SJSA1 (cell line): ENCODE measurements at regions not wholly inside any gene's neighbourhood (a gene's known extent, or its start where the extent isn't known, plus 50 kb on each side); places are given as distances from the start of the nearest gene placed in this dataset.
"Not testable (repeated sequence)": the region's sequence is repeated elsewhere in the genome, so short reads cannot be mapped to it uniquely, and the experiment has no call there.

Source experiments
- DNase-seq, 2 experiments: peaks; one replicate each; pipeline ENCODE4 v3.0.0-alpha.2; 2015 to 2020; ENCODE audit warnings: low spot score in 2 of 2, low read depth in 1 of 2
- H3K27ac ChIP-seq: fragments of 250-450 bp; sonication (Bioruptor Pico); 2 replicates; pipeline ENCODE4 v1.5.1; 2020; ENCODE audit warnings: mild to moderate bottlenecking, moderate library complexity
- H3K27me3 ChIP-seq: fragments of 250-450 bp; sonication (Bioruptor Pico); replicated peaks from 2 replicates; pipeline ENCODE4 v1.5.1; 2020; ENCODE audit warnings: mild to moderate bottlenecking, moderate library complexity
- H3K36me3 ChIP-seq: fragments of 250-450 bp; sonication (Bioruptor Pico); 2 replicates; pipeline ENCODE4 v1.5.1; 2020; ENCODE audit warnings: mild to moderate bottlenecking
- H3K4me1 ChIP-seq: fragments of 250-450 bp; sonication (Bioruptor Pico); replicated peaks from 2 replicates; pipeline ENCODE4 v1.6.1; 2021; ENCODE audit warnings: mild to moderate bottlenecking
- H3K4me3 ChIP-seq: fragments of 250-450 bp; sonication (Bioruptor Pico); 2 replicates; pipeline ENCODE4 v1.5.1; 2020; ENCODE audit warnings: mild to moderate bottlenecking
- H3K9me3 ChIP-seq: fragments of 250-450 bp; sonication (Bioruptor Pico); replicated peaks from 2 replicates; pipeline ENCODE4 v1.5.1; 2020; ENCODE audit warnings: mild to moderate bottlenecking

GRCh38 chr2:189308056-189308790 is 128.7 kb upstream of the COL5A2 start:
- H3K27me3 ChIP-seq, result no peaks in the 10 kb centered on the region
- H3K9me3 ChIP-seq, result no peaks in the 10 kb centered on the region
- no peak overlapping the region for H3K27ac ChIP-seq
- no peak overlapping the region for H3K4me3 ChIP-seq
- no peak for DNase-seq
- no peaks in the 10 kb centered on the region for H3K36me3 ChIP-seq
- H3K4me1 ChIP-seq, result peaks cover 9% of the 10 kb centered on the region; the same call in 1 of the 2 replicates

GRCh38 chr2:189309331-189309730 is 129.8 kb upstream of the COL5A2 start:
- Histone ChIP-seq H3K9me3 (no peaks in the 10 kb centered on the region), H3K27ac (no peak overlapping the region), H3K4me1 (peaks cover 9% of the 10 kb centered on the region; the same call in 1 of the 2 replicates), H3K27me3 (no peaks in the 10 kb centered on the region), H3K36me3 (no peaks in the 10 kb centered on the region), H3K4me3 (no peak overlapping the region)
- no peak for DNase-seq

GRCh38 chr2:189312211-189312610 is 129.1 kb upstream of the WDR75 start:
- H3K27me3 ChIP-seq, result no peaks in the 10 kb centered on the region
- no peak overlapping the region for H3K27ac ChIP-seq
- no peaks in the 10 kb centered on the region for H3K36me3 ChIP-seq
- H3K4me1 ChIP-seq, result peaks cover 4% of the 10 kb centered on the region; the same call in 1 of the 2 replicates
- no peak overlapping the region for H3K4me3 ChIP-seq
- H3K9me3 ChIP-seq, result no peaks in the 10 kb centered on the region
- no peak for DNase-seq

- Histone ChIP-seq H3K4me3 (no peak overlapping the region), H3K36me3 (no peaks in the 10 kb centered on the region), H3K27ac (no peak overlapping the region), H3K4me1 (peaks cover 4% of the 10 kb centered on the region; the same call in 1 of the 2 replicates), H3K9me3 (no peaks in the 10 kb centered on the region), H3K27me3 (no peaks in the 10 kb centered on the region)
- no peak for DNase-seq
Measured at GRCh38 chr2:189312643-189313042, 128.6 kb upstream of the WDR75 start.

GRCh38 chr2:189318761-189319160 is 122.5 kb upstream of the WDR75 start:
- no peak overlapping the region for H3K27ac ChIP-seq
- no peaks in the 10 kb centered on the region for H3K27me3 ChIP-seq
- H3K4me3 ChIP-seq, result no peak overlapping the region
- DNase-seq, result no peak
- no peaks in the 10 kb centered on the region for H3K9me3 ChIP-seq
- H3K36me3 ChIP-seq, result no peaks in the 10 kb centered on the region
- no peaks in the 10 kb centered on the region for H3K4me1 ChIP-seq

GRCh38 chr2:189319424-189319823 is 121.8 kb upstream of the WDR75 start:
- not testable (repeated sequence) for H3K9me3 ChIP-seq, H3K36me3 ChIP-seq, H3K27me3 ChIP-seq, H3K27ac ChIP-seq, DNase-seq, H3K4me1 ChIP-seq, H3K4me3 ChIP-seq

GRCh38 chr2:189327879-189328847 is 113.1 kb upstream of the WDR75 start:
- H3K27ac ChIP-seq, result no peak overlapping the region
- no peak overlapping the region for H3K4me3 ChIP-seq
- no peaks in the 10 kb centered on the region for H3K9me3 ChIP-seq
- no peaks in the 10 kb centered on the region for H3K4me1 ChIP-seq
- H3K36me3 ChIP-seq, result no peaks in the 10 kb centered on the region
- DNase-seq, result no peak
- no peaks in the 10 kb centered on the region for H3K27me3 ChIP-seq

- no peak for DNase-seq
- no peaks in the 10 kb centered on the region for H3K9me3 ChIP-seq
- H3K27ac ChIP-seq, result no peak overlapping the region
- H3K4me1 ChIP-seq, result no peaks in the 10 kb centered on the region
- no peaks in the 10 kb centered on the region for H3K36me3 ChIP-seq
- H3K4me3 ChIP-seq, result no peak overlapping the region
- H3K27me3 ChIP-seq, result no peaks in the 10 kb centered on the region
Measured at GRCh38 chr2:189328848-189329245, 112.4 kb upstream of the WDR75 start.

- H3K4me1 ChIP-seq, result no peaks in the 10 kb centered on the region
- peaks cover 6% of the 10 kb centered on the region; the same call in 1 of the 2 replicates for H3K9me3 ChIP-seq
- DNase-seq, result no peak
- no peaks in the 10 kb centered on the region for H3K27me3 ChIP-seq
- no peaks in the 10 kb centered on the region for H3K36me3 ChIP-seq
- no peak overlapping the region for H3K27ac ChIP-seq
- H3K4me3 ChIP-seq, result no peak overlapping the region
Measured at GRCh38 chr2:189336276-189336975, 104.8 kb upstream of the WDR75 start.

- no peak overlapping the region for H3K27ac ChIP-seq
- no peaks in the 10 kb centered on the region for H3K36me3 ChIP-seq
- H3K27me3 ChIP-seq, result no peaks in the 10 kb centered on the region
- H3K9me3 ChIP-seq, result peaks cover 6% of the 10 kb centered on the region; the same call in 1 of the 2 replicates
- DNase-seq, result no peak
- H3K4me1 ChIP-seq, result no peaks in the 10 kb centered on the region
- H3K4me3 ChIP-seq, result no peak overlapping the region
Measured at GRCh38 chr2:189337656-189338055, 103.6 kb upstream of the WDR75 start.

GRCh38 chr2:189338115-189338514 is 103.2 kb upstream of the WDR75 start:
- Histone ChIP-seq H3K27ac (no peak overlapping the region), H3K36me3 (no peaks in the 10 kb centered on the region), H3K27me3 (no peaks in the 10 kb centered on the region), H3K4me1 (no peaks in the 10 kb centered on the region), H3K9me3 (peaks cover 6% of the 10 kb centered on the region; the same call in 1 of the 2 replicates), H3K4me3 (no peak overlapping the region)
- no peak for DNase-seq

GRCh38 chr2:189341077-189341476 is 100.2 kb upstream of the WDR75 start:
- H3K4me1 ChIP-seq, result no peaks in the 10 kb centered on the region
- H3K4me3 ChIP-seq, result no peak overlapping the region
- DNase-seq, result no peak
- H3K9me3 ChIP-seq, result peaks cover 6% of the 10 kb centered on the region; the same call in 1 of the 2 replicates
- no peaks in the 10 kb centered on the region for H3K36me3 ChIP-seq
- no peak overlapping the region for H3K27ac ChIP-seq
- H3K27me3 ChIP-seq, result no peaks in the 10 kb centered on the region

GRCh38 chr2:189344043-189344442 is 97.2 kb upstream of the WDR75 start:
- Histone ChIP-seq H3K36me3 (no peaks in the 10 kb centered on the region), H3K27me3 (no peaks in the 10 kb centered on the region), H3K4me1 (peaks cover 14% of the 10 kb centered on the region), H3K27ac (no peak overlapping the region), H3K9me3 (peaks cover 9% of the 10 kb centered on the region; the same call in 1 of the 2 replicates), H3K4me3 (no peak overlapping the region)
- DNase-seq, result no peak
